Upper lobe of left lung (tissue), 4 donors: ENCODE measurements at regions not wholly inside any gene's neighbourhood (a gene's known extent, or its start where the extent isn't known, plus 50 kb on each side); places are given as distances from the start of the nearest gene placed in this dataset.

Experiments used
- POLR2A ChIP-seq, 4 donors: fragments of 450-650 bp; IDR thresholded peaks; one replicate each; pipeline ENCODE4 v1.5.1; 2016 to 2017; ENCODE audit warnings: antibody characterized with exemption in 4 of 4, mild to moderate bottlenecking in 2 of 4
- TF ChIP-seq, protein P1 (sequence below), 6 experiments: fragments of 450-650 bp in 4 of 6; fragments of 200-600 bp in 2 of 6; sonication (generic) in 2 of 6; IDR thresholded peaks; one replicate each; pipeline ENCODE4 v1.5.1; 2016 to 2019; ENCODE audit warnings: antibody characterized with exemption in 6 of 6

GRCh38 chr13:23067129-23067528 lies 113.7 kb upstream of the SGCG start:
- TF ChIP-seq POLR2A (IDR thresholded peaks at IDR 0.05): no peak
- TF ChIP-seq, protein P1, sequence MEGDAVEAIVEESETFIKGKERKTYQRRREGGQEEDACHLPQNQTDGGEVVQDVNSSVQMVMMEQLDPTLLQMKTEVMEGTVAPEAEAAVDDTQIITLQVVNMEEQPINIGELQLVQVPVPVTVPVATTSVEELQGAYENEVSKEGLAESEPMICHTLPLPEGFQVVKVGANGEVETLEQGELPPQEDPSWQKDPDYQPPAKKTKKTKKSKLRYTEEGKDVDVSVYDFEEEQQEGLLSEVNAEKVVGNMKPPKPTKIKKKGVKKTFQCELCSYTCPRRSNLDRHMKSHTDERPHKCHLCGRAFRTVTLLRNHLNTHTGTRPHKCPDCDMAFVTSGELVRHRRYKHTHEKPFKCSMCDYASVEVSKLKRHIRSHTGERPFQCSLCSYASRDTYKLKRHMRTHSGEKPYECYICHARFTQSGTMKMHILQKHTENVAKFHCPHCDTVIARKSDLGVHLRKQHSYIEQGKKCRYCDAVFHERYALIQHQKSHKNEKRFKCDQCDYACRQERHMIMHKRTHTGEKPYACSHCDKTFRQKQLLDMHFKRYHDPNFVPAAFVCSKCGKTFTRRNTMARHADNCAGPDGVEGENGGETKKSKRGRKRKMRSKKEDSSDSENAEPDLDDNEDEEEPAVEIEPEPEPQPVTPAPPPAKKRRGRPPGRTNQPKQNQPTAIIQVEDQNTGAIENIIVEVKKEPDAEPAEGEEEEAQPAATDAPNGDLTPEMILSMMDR (IDR thresholded peaks at IDR 0.05): no peak
